Neural crest cell (in vitro differentiated cells): ENCODE measurements at regions not wholly inside any gene's neighbourhood (a gene's known extent, or its start where the extent isn't known, plus 50 kb on each side); places are given as distances from the start of the nearest gene placed in this dataset.
"Not testable (repeated sequence)": the region's sequence is repeated elsewhere in the genome, so short reads cannot be mapped to it uniquely, and the experiment has no call there.

ENCODE experiments used
- DNase-seq: peaks from one replicate; pipeline ENCODE4 v3.0.0; 2021; ENCODE audit warnings: low read depth, mixed read lengths, low spot score
- H3K27ac Mint-ChIP-seq: one replicate; pipeline ENCODE4 v1.8.0; 2021; ENCODE audit warnings: mild to moderate bottlenecking, mixed read lengths; ENCODE audit not compliant: unreplicated experiment
- H3K27me3 Mint-ChIP-seq: 2 replicates; pipeline ENCODE4 v1.8.0; 2021; ENCODE audit warnings: low read depth, mild to moderate bottlenecking, mixed read lengths
- H3K36me3 Mint-ChIP-seq: 2 replicates; pipeline ENCODE4 v1.8.0; 2021; ENCODE audit warnings: low read depth, mild to moderate bottlenecking, mixed read lengths
- H3K4me1 Mint-ChIP-seq: 2 replicates; pipeline ENCODE4 v1.8.0; 2021; ENCODE audit warnings: mixed read lengths
- H3K4me3 Mint-ChIP-seq: one replicate; pipeline ENCODE4 v1.8.0; 2021; ENCODE audit warnings: mild to moderate bottlenecking, mixed read lengths
- H3K9me3 Mint-ChIP-seq: 2 replicates; pipeline ENCODE4 v1.8.0; 2021; ENCODE audit warnings: mixed read lengths
- CTCF ChIP-seq: fragments of 200-600 bp; sonication (generic); conservative IDR thresholded peaks from 2 replicates; pipeline ENCODE4 v1.5.0; 2021; ENCODE audit warnings: antibody characterized with exemption, mild to moderate bottlenecking

GRCh38 chr20:57977569-57977968 lies 250.9 kb downstream of the ANKRD60 start:
- peaks cover 19% of the 10 kb centered on the region for H3K4me1 Mint-ChIP-seq
- peaks cover 11% of the 10 kb centered on the region for H3K27me3 Mint-ChIP-seq
- H3K4me3 Mint-ChIP-seq: no peak overlapping the region
- H3K36me3 Mint-ChIP-seq: peaks cover 6% of the 10 kb centered on the region
- H3K9me3 Mint-ChIP-seq: peaks cover 7% of the 10 kb centered on the region
- no peak for TF ChIP-seq CTCF
- DNase-seq: no peak
- no peak overlapping the region for H3K27ac Mint-ChIP-seq

- no peak for TF ChIP-seq CTCF
- peaks cover 6% of the 10 kb centered on the region for H3K36me3 Mint-ChIP-seq
- H3K9me3 Mint-ChIP-seq: peaks cover 7% of the 10 kb centered on the region
- peaks cover 9% of the 10 kb centered on the region for H3K27me3 Mint-ChIP-seq
- peaks cover 18% of the 10 kb centered on the region for H3K4me1 Mint-ChIP-seq
- no peak overlapping the region for H3K4me3 Mint-ChIP-seq
- no peak overlapping the region for H3K27ac Mint-ChIP-seq
- no peak for DNase-seq
These were observed 251.3 kb downstream of the ANKRD60 start for GRCh38 chr20:57977141-57977540.

GRCh38 chr20:57974863-57975262 lies 253.6 kb downstream of the ANKRD60 start:
- Mint-ChIP-seq H3K9me3 (peaks cover 9% of the 10 kb centered on the region), H3K4me1 (peaks cover 2% of the 10 kb centered on the region), H3K36me3 (peaks cover 6% of the 10 kb centered on the region), H3K27ac (no peak overlapping the region), H3K27me3 (peaks cover 9% of the 10 kb centered on the region), H3K4me3 (no peak overlapping the region)
- no peak for TF ChIP-seq CTCF
- no peak for DNase-seq

- H3K4me3 Mint-ChIP-seq: no peak overlapping the region
These were observed 254.6 kb downstream of the ANKRD60 start for GRCh38 chr20:57973886-57974285.

GRCh38 chr20:57971583-57971982 lies 256.9 kb downstream of the ANKRD60 start:
- not testable (repeated sequence) for H3K27ac Mint-ChIP-seq, H3K4me3 Mint-ChIP-seq, DNase-seq, H3K36me3 Mint-ChIP-seq, H3K4me1 Mint-ChIP-seq, H3K9me3 Mint-ChIP-seq
- H3K27me3 Mint-ChIP-seq: peaks cover 14% of the 10 kb centered on the region

More at GRCh38 chr20:57973886-57974285, 254.6 kb downstream of the ANKRD60 start:
- Mint-ChIP-seq H3K36me3 (peaks cover 6% of the 10 kb centered on the region), H3K27ac (no peak overlapping the region), H3K27me3 (peaks cover 14% of the 10 kb centered on the region), H3K9me3 (peaks cover 9% of the 10 kb centered on the region), H3K4me1 (no peaks in the 10 kb centered on the region)
- TF ChIP-seq CTCF: no peak
- no peak for DNase-seq

GRCh38 chr20:57970856-57971255 lies 257.6 kb downstream of the ANKRD60 start:
- peaks cover 6% of the 10 kb centered on the region for H3K36me3 Mint-ChIP-seq
- H3K27me3 Mint-ChIP-seq: peaks cover 11% of the 10 kb centered on the region
- peaks cover 5% of the 10 kb centered on the region for H3K4me1 Mint-ChIP-seq
- H3K4me3 Mint-ChIP-seq: no peak overlapping the region
- H3K9me3 Mint-ChIP-seq: peaks cover 9% of the 10 kb centered on the region
- no peak for DNase-seq
- H3K27ac Mint-ChIP-seq: no peak overlapping the region
- no peak for TF ChIP-seq CTCF
